Endothelial cell of umbilical vein (primary cell): ENCODE measurements at regions not wholly inside any gene's neighbourhood (a gene's known extent, or its start where the extent isn't known, plus 50 kb on each side); places are given as distances from the start of the nearest gene placed in this dataset.

Source experiments
- BruUV-seq: library from RNA; stranded (reverse); fragments of 400-500 nt; replicated peaks from 2 replicates; lab custom pipeline; 2021; lab: Mats Ljungman, UMichigan
- CTCF ChIA-PET: fragments of 300-600, 350-600 bp; sonication (Branson Sonifier 250); formaldehyde crosslinking; loops from one replicate; lab custom pipeline; 2021; ENCODE audit warnings: antibody characterized with exemption, inconsistent platforms; lab: Charles Lee
- POLR2A ChIA-PET: fragments of 300-600, 350-600 bp; sonication (Branson Sonifier 250); formaldehyde crosslinking; loops from one replicate; lab custom pipeline; 2021; ENCODE audit warnings: antibody characterized with exemption, inconsistent platforms; lab: Charles Lee
- DNase-seq: peaks from one replicate; pipeline ENCODE4 v3.0.0-alpha.2; 2011; ENCODE audit warnings: low read depth, low spot score
- FAIRE-seq: peaks from 2 replicates; lab custom pipeline; 2011; peaks lifted over from hg19 to GRCh38; lab: Jason Lieb, UNC
- H2AFZ ChIP-seq: 2 replicates; pipeline ENCODE4 v1.6.0; 2012; ENCODE audit warnings: low read depth, low read length, control low read depth, inconsistent platforms
- H3K27ac ChIP-seq: 2 replicates; pipeline ENCODE4 v1.5.1; 2011; ENCODE audit warnings: low read depth, mild to moderate bottlenecking, control low read depth, low read length, moderate library complexity; ENCODE audit not compliant: insufficient read depth
- H3K27me3 ChIP-seq, 2 experiments: 2 replicates each; pipeline versions ENCODE4 v1.6.0 to v1.6.1; 2011; ENCODE audit warnings: low read length in 2 of 2, mixed read lengths in 1 of 2; ENCODE audit not compliant: control insufficient read depth in 2 of 2, insufficient read depth in 2 of 2
- H3K36me3 ChIP-seq, 2 experiments: 2 replicates in 1 of 2; 3 replicates in 1 of 2; pipeline ENCODE4 v1.5.1; 2011; ENCODE audit warnings: low read length in 2 of 2, mild to moderate bottlenecking in 1 of 2, moderate library complexity in 1 of 2; ENCODE audit not compliant: control insufficient read depth in 2 of 2, insufficient read depth in 2 of 2; ENCODE audit errors: extremely low read depth in 1 of 2
- H3K4me1 ChIP-seq: 3 replicates; pipeline ENCODE4 v1.5.1; 2011; ENCODE audit warnings: mild to moderate bottlenecking, low read length; ENCODE audit not compliant: control insufficient read depth, insufficient read depth; ENCODE audit errors: extremely low read depth
- H3K4me2 ChIP-seq: 2 replicates; pipeline ENCODE4 v1.6.1; 2011; ENCODE audit warnings: low read length, control low read depth, mixed read lengths; ENCODE audit not compliant: insufficient read depth
- H3K4me3 ChIP-seq, 3 experiments: fragments of 200-600 bp in 1 of 3; sonication (generic), shearing (Covaris generic) in 1 of 3; replicated peaks in 1 of 3; 2 replicates each; pipeline ENCODE4 v1.5.1; 2011 to 2016; ENCODE audit warnings: control low read depth in 3 of 3, low read length in 3 of 3, mild to moderate bottlenecking in 2 of 3, inconsistent platforms in 1 of 3, low read depth in 1 of 3, moderate library complexity in 1 of 3; ENCODE audit not compliant: insufficient read depth in 1 of 3
- H3K79me2 ChIP-seq: 2 replicates; pipeline ENCODE4 v1.6.0; 2012; ENCODE audit warnings: low read length, inconsistent platforms; ENCODE audit not compliant: control insufficient read depth, insufficient read depth
- H3K9ac ChIP-seq: replicated peaks from 2 replicates; pipeline ENCODE3; 2011; ENCODE audit warnings: low read length, control low read depth; ENCODE audit not compliant: insufficient read depth; ENCODE audit errors: extremely low read depth
- H3K9me1 ChIP-seq: replicated peaks from 3 replicates; pipeline ENCODE4 v1.6.0; 2011; ENCODE audit warnings: mild to moderate bottlenecking, low read length; ENCODE audit not compliant: control insufficient read depth, insufficient read depth; ENCODE audit errors: extremely low read depth
- H3K9me3 ChIP-seq: replicated peaks from 2 replicates; pipeline ENCODE4 v1.5.1; 2012; ENCODE audit warnings: low read length, inconsistent platforms; ENCODE audit not compliant: control insufficient read depth, insufficient read depth
- H4K20me1 ChIP-seq: replicated peaks from 2 replicates; pipeline ENCODE3; 2011; ENCODE audit warnings: mild to moderate bottlenecking, low read length; ENCODE audit not compliant: control insufficient read depth, insufficient read depth; ENCODE audit errors: extremely low read depth
- CTCF ChIP-seq, 2 donors: IDR thresholded peaks; 1 replicate in 1 of 2; 2 replicates in 1 of 2; pipeline ENCODE4 v1.5.1; 2011; ENCODE audit warnings: low read length in 2 of 2, mild to moderate bottlenecking in 2 of 2, moderate library complexity in 2 of 2, control low read depth in 1 of 2, inconsistent platforms in 1 of 2, low read depth in 1 of 2; ENCODE audit not compliant: insufficient read depth in 1 of 2; ENCODE audit errors: extremely low read depth in 1 of 2
- EZH2 ChIP-seq: IDR thresholded peaks from 2 replicates; pipeline ENCODE4 v1.6.1; 2012; ENCODE audit warnings: borderline replicate concordance, low read depth, mild to moderate bottlenecking, moderate library complexity, low read length, inconsistent platforms; ENCODE audit not compliant: severe bottlenecking
- FOS ChIP-seq: IDR thresholded peaks from 2 replicates; pipeline ENCODE4 v1.6.1; 2011; ENCODE audit warnings: mild to moderate bottlenecking, low read length, moderate library complexity, borderline replicate concordance; ENCODE audit not compliant: insufficient read depth
- GATA2 ChIP-seq: IDR thresholded peaks from 2 replicates; pipeline ENCODE4 v1.7.0; 2011; ENCODE audit warnings: low read depth, mild to moderate bottlenecking, moderate library complexity, mixed read lengths, low read length; ENCODE audit not compliant: insufficient read length, insufficient read depth
- JUN ChIP-seq: IDR thresholded peaks from 2 replicates; pipeline ENCODE4 v1.6.1; 2011; ENCODE audit warnings: borderline replicate concordance, low read depth; ENCODE audit not compliant: insufficient read length, insufficient read depth
- MYC ChIP-seq: IDR thresholded peaks from one replicate; pipeline ENCODE4 v1.6.1; 2011; ENCODE audit warnings: mild to moderate bottlenecking, low read depth, low read length
- POLR2A ChIP-seq: IDR thresholded peaks from 2 replicates; pipeline ENCODE4 v1.6.1; 2012; ENCODE audit warnings: low read depth, mild to moderate bottlenecking, control low read depth, low read length
- dilution Hi-C: fragments of 300-500 bp; cut with MboI; formaldehyde crosslinking; loops from one replicate; pipeline ENCODE4 v1.15.0; 2019; ENCODE audit warnings: low sequenced_read_pairs; ENCODE audit not compliant: extremely low pct_ligation_motif_present
- intact Hi-C: fragments of 100-400 bp; cut with micrococcal nuclease; formaldehyde crosslinking; loops from one replicate; pipeline ENCODE4 v1.10.0; 2022

GRCh38 chr1:82445132-82445531 lies 644.4 kb downstream of the ADGRL2 start:
- Histone ChIP-seq H2AFZ (no peak overlapping the region), H3K9me1 (no peaks in the 10 kb centered on the region), H3K4me1 (no peaks in the 10 kb centered on the region), H3K4me2 (no peak overlapping the region), H3K27ac (no peak overlapping the region), H3K27me3 (no peaks in the 10 kb centered on the region), H3K36me3 (no peaks in the 10 kb centered on the region), H3K9me3 (no peaks in the 10 kb centered on the region), H3K9ac (no peak overlapping the region), H3K4me3 (no peak overlapping the region), H4K20me1 (no peaks in the 10 kb centered on the region), H3K79me2 (no peaks in the 10 kb centered on the region)
- no TSS peak for BruUV-seq
- CTCF ChIA-PET = interaction anchor here (0.9 kb wide), 1 partner anchor 43 kb away, joined by 4 read pairs; no protein-coding TSS in a partner anchor
- intact Hi-C loops (no loop called here), dilution Hi-C loops (no loop called here)
- POLR2A ChIA-PET = no interaction called here
- TF ChIP-seq JUN = no peak
- DNase-seq = no peak
- FAIRE-seq = no peak

GRCh38 chr1:82441402-82441801 lies 640.7 kb downstream of the ADGRL2 start:
- no peak overlapping the region for H3K4me3 ChIP-seq
- no peaks in the 10 kb centered on the region for H3K9me1 ChIP-seq
- no peak overlapping the region for H3K9ac ChIP-seq
- no peaks in the 10 kb centered on the region for H3K9me3 ChIP-seq
- H3K36me3 ChIP-seq = no peaks in the 10 kb centered on the region
- ChIA-PET CTCF (interaction anchor here (1.5 kb wide), 1 partner anchor 9 kb away, joined by 4 read pairs; no protein-coding TSS in a partner anchor), POLR2A (no interaction called here)
- BruUV-seq = no TSS peak
- H3K4me2 ChIP-seq = no peak overlapping the region
- no peaks in the 10 kb centered on the region for H4K20me1 ChIP-seq
- no peak overlapping the region for H3K27ac ChIP-seq
- dilution Hi-C loops = no loop called here
- DNase-seq (no peak), FAIRE-seq (no peak)
- no peaks in the 10 kb centered on the region for H3K27me3 ChIP-seq
- H2AFZ ChIP-seq = no peak overlapping the region
- H3K4me1 ChIP-seq = no peaks in the 10 kb centered on the region
- no peaks in the 10 kb centered on the region for H3K79me2 ChIP-seq
- TF ChIP-seq GATA2 = no peak
- TF ChIP-seq POLR2A = no peak
- no peak for TF ChIP-seq FOS
- no peak for TF ChIP-seq EZH2
- no peak for TF ChIP-seq MYC
- no peak for TF ChIP-seq CTCF (IDR thresholded peaks at IDR 0.05; ENCODE audit: extremely low read depth in 1 of 2, insufficient read depth in 1 of 2, low read depth in 1 of 2, low read length in 2 of 2)
- intact Hi-C loops = no loop called here
